Breast epithelium (tissue), 3 donors: ENCODE measurements at regions not wholly inside any gene's neighbourhood (a gene's known extent, or its start where the extent isn't known, plus 50 kb on each side); places are given as distances from the start of the nearest gene placed in this dataset.

ENCODE experiments used
- CTCF ChIP-seq, 3 donors: fragments of 450-650 bp; IDR thresholded peaks; one replicate each; pipeline ENCODE4 v1.5.1; 2016 to 2017; ENCODE audit warnings: antibody characterized with exemption in 3 of 3, mild to moderate bottlenecking in 3 of 3, moderate library complexity in 3 of 3
- POLR2A ChIP-seq: fragments of 450-650 bp; IDR thresholded peaks from one replicate; pipeline ENCODE4 v1.6.1; 2016; ENCODE audit warnings: antibody characterized with exemption, mild to moderate bottlenecking, moderate library complexity
- POLR2AphosphoS5 ChIP-seq, 3 donors: sonication (generic); formaldehyde crosslinking; IDR thresholded peaks; one replicate each; pipeline ENCODE4 v1.6.1; 2017; ENCODE audit warnings: antibody characterized with exemption in 3 of 3

- TF ChIP-seq CTCF (IDR thresholded peaks at IDR 0.05) = no peak
- no peak for TF ChIP-seq POLR2AphosphoS5 (IDR thresholded peaks at IDR 0.05)
- TF ChIP-seq POLR2A = no peak
Measured at GRCh38 chr15:62966294-62967078, 76.1 kb upstream of the TPM1 start.
